ENCODE measurements at regions not wholly inside any gene's neighbourhood (a gene's known extent, or its start where the extent isn't known, plus 50 kb on each side); places are given as distances from the start of the nearest gene placed in this dataset.

- no peaks in the 10 kb centered on the region for H3K79me2 ChIP-seq (ENCODE audit: insufficient read depth, low read length)
- peaks cover 12% of the 10 kb centered on the region for H4K20me1 ChIP-seq (ENCODE audit: insufficient read depth, low read length)
- H3K4me1 ChIP-seq (ENCODE audit: insufficient read depth, low read length): no peaks in the 10 kb centered on the region
- H3K9ac ChIP-seq (ENCODE audit: low read depth, low read length): no peak overlapping the region
- H3K9me3 ChIP-seq (ENCODE audit: insufficient read depth, low read length, severe bottlenecking): no peaks in the 10 kb centered on the region
- DNase-seq (peak; percentile 76), ATAC-seq (ENCODE audit: insufficient read depth, low read depth) (peak; percentile 97)
- H3K4me3 ChIP-seq (ENCODE audit: low read depth in 1 of 2, low read length in 2 of 2): no peak overlapping the region
- H3K27ac ChIP-seq (ENCODE audit: low read length): no peak overlapping the region
- no peak overlapping the region for H3K4me2 ChIP-seq (ENCODE audit: insufficient read depth, low read length)
- no peak overlapping the region for H2AFZ ChIP-seq (ENCODE audit: low read depth, low read length)
- H3K27me3 ChIP-seq (ENCODE audit: insufficient read depth, low read length, poor library complexity): no peaks in the 10 kb centered on the region
- TF ChIP-seq EZH2 (IDR thresholded peaks at IDR 0.05; ENCODE audit: borderline replicate concordance, low read depth, low read length, severe bottlenecking): no peak
- TF ChIP-seq CTCF (IDR thresholded peaks at IDR 0.05; ENCODE audit: borderline replicate concordance, extremely low read depth, low read length, poor library complexity, severe bottlenecking): no peak
- H3K36me3 ChIP-seq (ENCODE audit: insufficient read depth, low read length): no peaks in the 10 kb centered on the region
Measured at GRCh38 chr13:99796175-99796819, 175.3 kb downstream of the ZIC5 start.

- H3K27me3 ChIP-seq (ENCODE audit: insufficient read depth, low read length, poor library complexity): no peaks in the 10 kb centered on the region
- no peaks in the 10 kb centered on the region for H3K79me2 ChIP-seq (ENCODE audit: insufficient read depth, low read length)
- ATAC-seq (ENCODE audit: insufficient read depth, low read depth): no peak
- peaks cover 12% of the 10 kb centered on the region for H4K20me1 ChIP-seq (ENCODE audit: insufficient read depth, low read length)
- H3K4me3 ChIP-seq (ENCODE audit: low read depth in 1 of 2, low read length in 2 of 2): no peak overlapping the region
- no peaks in the 10 kb centered on the region for H3K36me3 ChIP-seq (ENCODE audit: insufficient read depth, low read length)
- H3K4me2 ChIP-seq (ENCODE audit: insufficient read depth, low read length): no peak overlapping the region
- no peaks in the 10 kb centered on the region for H3K9me3 ChIP-seq (ENCODE audit: insufficient read depth, low read length, severe bottlenecking)
- H3K9ac ChIP-seq (ENCODE audit: low read depth, low read length): no peak overlapping the region
- H3K27ac ChIP-seq (ENCODE audit: low read length): no peak overlapping the region
- DNase-seq: no peak
- TF ChIP-seq EZH2 (IDR thresholded peaks at IDR 0.05; ENCODE audit: borderline replicate concordance, low read depth, low read length, severe bottlenecking) (no peak), CTCF (IDR thresholded peaks at IDR 0.05; ENCODE audit: borderline replicate concordance, extremely low read depth, low read length, poor library complexity, severe bottlenecking) (no peak)
- H3K4me1 ChIP-seq (ENCODE audit: insufficient read depth, low read length): no peaks in the 10 kb centered on the region
- H2AFZ ChIP-seq (ENCODE audit: low read depth, low read length): no peak overlapping the region
Measured at GRCh38 chr13:99792079-99792921, 179.3 kb downstream of the ZIC5 start.

- Histone ChIP-seq H3K9me3 (ENCODE audit: insufficient read depth, low read length, severe bottlenecking) (no peaks in the 10 kb centered on the region), H3K27ac (ENCODE audit: low read length) (no peak overlapping the region), H3K27me3 (ENCODE audit: insufficient read depth, low read length, poor library complexity) (no peaks in the 10 kb centered on the region), H3K4me2 (ENCODE audit: insufficient read depth, low read length) (no peak overlapping the region), H3K4me3 (ENCODE audit: low read depth in 1 of 2, low read length in 2 of 2) (no peak overlapping the region), H3K36me3 (ENCODE audit: insufficient read depth, low read length) (no peaks in the 10 kb centered on the region), H3K4me1 (ENCODE audit: insufficient read depth, low read length) (no peaks in the 10 kb centered on the region), H3K9ac (ENCODE audit: low read depth, low read length) (no peak overlapping the region), H3K79me2 (ENCODE audit: insufficient read depth, low read length) (no peaks in the 10 kb centered on the region), H2AFZ (ENCODE audit: low read depth, low read length) (no peak overlapping the region), H4K20me1 (ENCODE audit: insufficient read depth, low read length) (no peaks in the 10 kb centered on the region)
- DNase-seq (no peak), ATAC-seq (ENCODE audit: insufficient read depth, low read depth) (no peak)
- no peak for TF ChIP-seq EZH2 (IDR thresholded peaks at IDR 0.05; ENCODE audit: borderline replicate concordance, low read depth, low read length, severe bottlenecking)
- TF ChIP-seq CTCF (IDR thresholded peaks at IDR 0.05; ENCODE audit: borderline replicate concordance, extremely low read depth, low read length, poor library complexity, severe bottlenecking): no peak
Measured at GRCh38 chr13:99782669-99783068, 188.9 kb downstream of the ZIC5 start.
